Hepatocyte (in vitro differentiated cells): ENCODE measurements at regions not wholly inside any gene's neighbourhood (a gene's known extent, or its start where the extent isn't known, plus 50 kb on each side); places are given as distances from the start of the nearest gene placed in this dataset.

Experiments used
- EZH2 ChIP-seq: fragments of 200-600 bp; sonication (generic); IDR thresholded peaks from 2 replicates; pipeline ENCODE4 v1.6.1; 2016; ENCODE audit warnings: antibody characterized with exemption, mild to moderate bottlenecking, borderline replicate concordance
- TF ChIP-seq, protein P1 (sequence below): fragments of 200-600 bp; sonication (generic); IDR thresholded peaks from 2 replicates; pipeline ENCODE4 v1.5.1; 2016; ENCODE audit warnings: antibody characterized with exemption, mild to moderate bottlenecking; ENCODE audit not compliant: poor library complexity

DNA sequence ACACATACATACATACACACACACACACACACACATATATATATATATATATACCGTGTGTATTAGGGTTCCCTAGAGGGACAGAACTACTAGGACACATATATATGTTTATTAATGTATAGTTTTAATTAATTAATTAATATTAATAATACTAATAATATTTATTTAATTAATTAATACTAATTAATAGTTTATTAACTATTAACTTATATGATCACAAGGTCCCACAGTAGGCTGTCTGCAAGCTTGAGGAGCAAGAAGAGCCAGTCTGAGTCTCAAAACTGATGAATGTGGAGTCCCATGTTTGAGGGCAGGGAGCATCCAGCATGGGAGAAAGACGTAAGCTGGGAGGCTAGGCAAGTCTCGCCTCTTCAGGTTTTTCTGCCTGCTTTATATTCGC lies 398.0 kb upstream of the KIF2A start:
- TF ChIP-seq, protein P1, sequence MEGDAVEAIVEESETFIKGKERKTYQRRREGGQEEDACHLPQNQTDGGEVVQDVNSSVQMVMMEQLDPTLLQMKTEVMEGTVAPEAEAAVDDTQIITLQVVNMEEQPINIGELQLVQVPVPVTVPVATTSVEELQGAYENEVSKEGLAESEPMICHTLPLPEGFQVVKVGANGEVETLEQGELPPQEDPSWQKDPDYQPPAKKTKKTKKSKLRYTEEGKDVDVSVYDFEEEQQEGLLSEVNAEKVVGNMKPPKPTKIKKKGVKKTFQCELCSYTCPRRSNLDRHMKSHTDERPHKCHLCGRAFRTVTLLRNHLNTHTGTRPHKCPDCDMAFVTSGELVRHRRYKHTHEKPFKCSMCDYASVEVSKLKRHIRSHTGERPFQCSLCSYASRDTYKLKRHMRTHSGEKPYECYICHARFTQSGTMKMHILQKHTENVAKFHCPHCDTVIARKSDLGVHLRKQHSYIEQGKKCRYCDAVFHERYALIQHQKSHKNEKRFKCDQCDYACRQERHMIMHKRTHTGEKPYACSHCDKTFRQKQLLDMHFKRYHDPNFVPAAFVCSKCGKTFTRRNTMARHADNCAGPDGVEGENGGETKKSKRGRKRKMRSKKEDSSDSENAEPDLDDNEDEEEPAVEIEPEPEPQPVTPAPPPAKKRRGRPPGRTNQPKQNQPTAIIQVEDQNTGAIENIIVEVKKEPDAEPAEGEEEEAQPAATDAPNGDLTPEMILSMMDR, result no peak
- no peak for TF ChIP-seq EZH2
